ACC112 (cell line): ENCODE measurements at regions not wholly inside any gene's neighbourhood (a gene's known extent, or its start where the extent isn't known, plus 50 kb on each side); places are given as distances from the start of the nearest gene placed in this dataset.

Source experiments
- H2AFZ ChIP-seq: fragments of 200-600 bp; sonication (generic); one replicate; pipeline ENCODE4 v1.6.0; 2017; ENCODE audit warnings: antibody characterized with exemption, low read length; ENCODE audit not compliant: unreplicated experiment
- H3K27ac ChIP-seq: fragments of 200-600 bp; sonication (generic); 2 replicates; pipeline ENCODE4 v1.5.1; 2014; ENCODE audit warnings: low read depth, mild to moderate bottlenecking, antibody characterized with exemption, low read length, moderate library complexity
- H3K27me3 ChIP-seq: fragments of 200-600 bp; sonication (generic); 2 replicates; pipeline ENCODE4 v1.6.1; 2014; ENCODE audit warnings: mild to moderate bottlenecking, antibody characterized with exemption, low read length, moderate library complexity, mixed read lengths; ENCODE audit not compliant: insufficient read depth
- H3K36me3 ChIP-seq: fragments of 200-600 bp; sonication (generic); 2 replicates; pipeline ENCODE4 v1.6.1; 2016; ENCODE audit warnings: mild to moderate bottlenecking, antibody characterized with exemption, low read length, moderate library complexity, mixed read lengths; ENCODE audit not compliant: insufficient read depth
- H3K4me1 ChIP-seq: fragments of 200-600 bp; sonication (generic); one replicate; pipeline ENCODE4 v1.6.1; 2016; ENCODE audit warnings: low read length, mixed read lengths; ENCODE audit not compliant: insufficient read depth, unreplicated experiment, control insufficient read depth
- H3K4me3 ChIP-seq: fragments of 200-600 bp; sonication (generic); 2 replicates; pipeline ENCODE4 v1.5.1; 2014; ENCODE audit warnings: mild to moderate bottlenecking, low read depth, low read length
- H3K79me2 ChIP-seq: fragments of 200-600 bp; sonication (generic); one replicate; pipeline ENCODE4 v1.6.0; 2016; ENCODE audit warnings: low read length; ENCODE audit not compliant: control insufficient read depth, unreplicated experiment, insufficient read depth

GRCh38 chr10:60541451-60541850, 151.8 kb upstream of the ANK3 start:
- Histone ChIP-seq H2AFZ (no peak overlapping the region), H3K4me3 (no peak overlapping the region), H3K4me1 (peaks cover 21% of the 10 kb centered on the region), H3K36me3 (no peaks in the 10 kb centered on the region), H3K79me2 (no peaks in the 10 kb centered on the region), H3K27me3 (no peaks in the 10 kb centered on the region), H3K27ac (no peak overlapping the region)

- H3K27ac ChIP-seq = peak overlapping the region; percentile 18; the same call in 1 of the 2 replicates
- H3K27me3 ChIP-seq = no peaks in the 10 kb centered on the region
- H3K4me1 ChIP-seq = peaks cover 28% of the 10 kb centered on the region
- H2AFZ ChIP-seq = no peak overlapping the region
- no peak overlapping the region for H3K4me3 ChIP-seq
- no peaks in the 10 kb centered on the region for H3K79me2 ChIP-seq
- no peaks in the 10 kb centered on the region for H3K36me3 ChIP-seq
These were observed 148.0 kb upstream of the ANK3 start for GRCh38 chr10:60537697-60538096.

DNA sequence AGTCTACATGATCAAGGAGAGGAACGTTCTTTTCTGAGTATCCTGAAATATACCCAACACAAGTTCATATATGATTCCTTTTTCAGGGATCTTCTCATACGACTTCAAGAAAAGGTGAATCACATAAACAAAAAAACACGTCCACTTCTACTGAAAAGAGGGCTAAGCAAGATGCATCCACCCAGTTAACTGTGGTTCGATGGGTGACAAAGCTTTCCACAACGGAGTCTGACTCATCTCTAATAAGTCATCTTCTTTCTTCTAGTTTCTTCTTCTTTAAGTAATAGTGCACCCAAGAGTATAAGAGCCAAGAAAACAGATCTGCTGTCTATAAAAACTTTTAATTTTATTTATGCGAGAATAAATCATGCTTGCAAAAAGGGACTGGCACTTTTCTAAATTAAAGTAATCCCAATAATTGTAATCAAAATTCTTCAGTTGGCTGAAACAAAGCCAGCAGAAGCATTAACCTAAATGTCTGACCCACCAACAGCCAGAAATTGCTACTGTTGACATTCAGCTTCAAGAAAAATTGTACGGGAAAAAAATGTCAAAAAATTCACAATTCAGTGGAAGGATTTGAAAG, 146.9 kb upstream of the ANK3 start:
- Histone ChIP-seq H3K4me3 (no peak overlapping the region), H2AFZ (no peak overlapping the region), H3K27ac (no peak overlapping the region), H3K79me2 (no peaks in the 10 kb centered on the region), H3K27me3 (no peaks in the 10 kb centered on the region), H3K4me1 (peaks cover 28% of the 10 kb centered on the region), H3K36me3 (no peaks in the 10 kb centered on the region)

DNA sequence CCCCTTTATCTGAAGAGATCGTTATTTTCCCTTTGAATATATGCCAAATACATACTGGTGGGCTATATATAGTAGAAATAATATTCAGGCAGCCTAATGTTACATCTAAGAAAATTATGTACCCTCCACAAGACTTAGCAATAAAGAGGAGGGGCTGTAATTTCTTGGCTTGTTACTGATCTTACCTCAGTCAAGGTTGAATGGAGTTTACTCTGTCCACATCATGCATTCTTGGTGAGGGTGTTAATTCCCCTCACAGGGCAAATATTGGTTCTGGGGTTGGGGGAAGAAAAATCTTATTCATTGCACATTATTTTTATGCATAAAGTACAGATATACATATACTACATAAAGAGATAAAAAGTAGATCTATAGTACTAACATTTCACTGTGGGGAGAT, 145.8 kb upstream of the ANK3 start:
- Histone ChIP-seq H3K36me3 (no peaks in the 10 kb centered on the region), H3K27ac (no peak overlapping the region), H3K4me3 (no peak overlapping the region), H3K27me3 (no peaks in the 10 kb centered on the region), H3K79me2 (no peaks in the 10 kb centered on the region), H3K4me1 (peaks cover 28% of the 10 kb centered on the region), H2AFZ (no peak overlapping the region)

DNA sequence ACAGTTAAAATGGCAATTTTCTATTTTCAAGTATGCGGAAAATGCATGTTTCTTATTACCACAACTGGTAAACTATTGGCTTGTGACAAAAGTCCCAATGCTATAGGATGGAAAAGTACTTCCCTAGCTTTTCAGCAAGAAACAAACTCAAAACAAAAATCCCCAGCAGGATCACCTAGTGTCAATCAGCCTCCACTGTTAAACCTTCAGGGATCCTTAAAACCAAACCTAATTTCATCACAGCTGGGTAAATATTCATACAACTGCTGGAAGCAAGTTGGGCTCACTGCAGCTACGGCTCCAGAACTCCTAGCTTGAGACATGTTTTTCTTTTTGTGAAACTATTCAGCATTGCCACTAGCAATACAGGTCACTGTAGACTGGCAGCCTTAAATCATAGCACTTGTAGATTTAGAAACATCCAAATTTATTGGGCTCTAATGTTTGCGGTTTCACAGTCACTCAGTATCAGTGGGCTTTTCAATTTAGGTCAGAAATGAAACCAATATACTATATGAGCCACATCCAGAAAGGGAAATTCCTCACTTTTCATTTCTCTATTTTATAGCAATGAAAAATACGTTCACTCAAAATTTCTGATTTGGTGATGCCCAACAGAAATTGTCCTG, 145.2 kb upstream of the ANK3 start:
- H3K27ac ChIP-seq = no peak overlapping the region
- no peaks in the 10 kb centered on the region for H3K79me2 ChIP-seq
- H3K4me1 ChIP-seq = peaks cover 28% of the 10 kb centered on the region
- no peaks in the 10 kb centered on the region for H3K27me3 ChIP-seq
- H3K36me3 ChIP-seq = no peaks in the 10 kb centered on the region
- no peak overlapping the region for H3K4me3 ChIP-seq
- H2AFZ ChIP-seq = no peak overlapping the region

- H3K79me2 ChIP-seq = no peaks in the 10 kb centered on the region
- H3K4me1 ChIP-seq = peaks cover 21% of the 10 kb centered on the region
- H2AFZ ChIP-seq = no peak overlapping the region
- H3K27me3 ChIP-seq = no peaks in the 10 kb centered on the region
- no peak overlapping the region for H3K27ac ChIP-seq
- no peak overlapping the region for H3K4me3 ChIP-seq
- no peaks in the 10 kb centered on the region for H3K36me3 ChIP-seq
These were observed 143.2 kb upstream of the ANK3 start for GRCh38 chr10:60532696-60533468.

- Histone ChIP-seq H3K4me3 (no peak overlapping the region), H3K4me1 (peaks cover 9% of the 10 kb centered on the region), H3K27me3 (no peaks in the 10 kb centered on the region), H3K36me3 (no peaks in the 10 kb centered on the region), H3K27ac (no peak overlapping the region), H3K79me2 (no peaks in the 10 kb centered on the region), H2AFZ (no peak overlapping the region)
These were observed 141.3 kb upstream of the ANK3 start for GRCh38 chr10:60531006-60531405.

DNA sequence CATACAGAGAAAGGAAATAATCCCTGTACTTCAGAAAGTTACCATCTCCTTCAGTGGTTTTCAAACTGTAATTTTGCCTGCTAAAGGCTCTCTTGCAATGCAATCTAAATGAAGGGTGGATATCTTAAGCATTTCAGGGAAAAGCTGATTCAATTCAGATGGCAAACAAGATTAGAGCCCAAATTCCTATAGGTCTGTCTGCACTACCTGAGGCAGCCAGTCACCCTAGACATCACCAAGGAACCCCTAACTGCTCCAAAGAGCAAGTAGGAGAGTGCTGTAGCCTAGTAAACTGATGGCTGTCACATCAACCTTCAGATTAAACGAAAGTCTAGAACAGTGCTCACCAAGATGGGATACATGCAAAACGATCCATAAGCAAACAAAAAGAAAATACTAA, 138.0 kb upstream of the ANK3 start:
- H3K79me2 ChIP-seq = no peaks in the 10 kb centered on the region
- no peaks in the 10 kb centered on the region for H3K36me3 ChIP-seq
- H3K27ac ChIP-seq = no peak overlapping the region
- peaks cover 11% of the 10 kb centered on the region for H3K4me1 ChIP-seq
- no peak overlapping the region for H3K4me3 ChIP-seq
- no peaks in the 10 kb centered on the region for H3K27me3 ChIP-seq
- no peak overlapping the region for H2AFZ ChIP-seq

DNA sequence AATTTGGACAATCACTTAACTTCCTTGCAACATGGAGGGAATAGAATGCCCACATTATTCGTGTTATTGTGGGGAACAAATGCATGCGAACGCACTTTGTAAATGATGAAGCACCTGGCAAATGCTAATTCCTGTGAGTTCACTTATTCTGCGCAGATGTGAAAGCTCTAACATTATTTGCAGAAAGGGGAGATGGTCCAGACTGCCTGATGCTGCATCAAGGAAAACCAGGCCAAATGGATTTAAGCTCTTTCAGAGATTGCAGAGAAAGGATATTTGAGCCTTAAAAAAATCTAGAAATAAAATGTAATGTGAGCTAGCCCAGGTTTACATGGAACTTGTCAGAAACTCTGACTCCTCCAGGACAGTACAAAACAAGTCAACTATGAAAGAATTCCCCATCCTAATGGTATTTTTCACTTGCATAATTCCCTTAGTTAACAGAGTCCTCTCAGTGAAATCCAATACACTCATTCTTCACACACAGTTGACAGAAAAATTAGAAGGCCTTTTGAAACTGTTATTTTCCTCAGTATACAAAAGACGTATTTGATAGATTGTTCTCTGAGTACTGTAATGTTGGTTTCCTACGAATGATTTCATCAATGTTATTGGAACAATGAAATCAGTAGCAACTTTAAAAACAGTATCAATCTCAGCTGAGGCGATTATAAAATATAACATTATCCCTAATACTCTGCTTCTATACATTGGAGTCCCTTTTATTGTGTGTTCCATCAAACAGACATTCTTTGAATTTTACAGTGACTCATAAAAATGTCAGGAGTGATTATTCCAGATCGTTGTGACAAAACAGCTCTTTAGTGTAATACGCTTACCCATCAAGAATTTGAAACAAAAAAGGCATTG, 136.3 kb upstream of the ANK3 start:
- Histone ChIP-seq H3K27me3 (no peaks in the 10 kb centered on the region), H3K36me3 (no peaks in the 10 kb centered on the region), H2AFZ (no peak overlapping the region), H3K27ac (no peak overlapping the region), H3K79me2 (no peaks in the 10 kb centered on the region), H3K4me3 (no peak overlapping the region), H3K4me1 (peaks cover 11% of the 10 kb centered on the region)

GRCh38 chr10:60524541-60524940, 134.9 kb upstream of the ANK3 start:
- no peaks in the 10 kb centered on the region for H3K27me3 ChIP-seq
- H3K36me3 ChIP-seq = no peaks in the 10 kb centered on the region
- no peak overlapping the region for H3K4me3 ChIP-seq
- no peak overlapping the region for H3K27ac ChIP-seq
- no peak overlapping the region for H2AFZ ChIP-seq
- H3K79me2 ChIP-seq = no peaks in the 10 kb centered on the region
- H3K4me1 ChIP-seq = peaks cover 11% of the 10 kb centered on the region
